K562 (cell line): ENCODE measurements at regions not wholly inside any gene's neighbourhood (a gene's known extent, or its start where the extent isn't known, plus 50 kb on each side); places are given as distances from the start of the nearest gene placed in this dataset.

Experiments
- ATAC-seq: fragments of 200-7000 bp; cut with Tn5 transposase; 3 replicates; pipeline ENCODE4 v1.9.1; 2020; ENCODE audit warnings: moderate library complexity
- BruUV-seq: library from RNA; stranded (reverse); fragments of 400-500 nt; replicated peaks from 2 replicates; lab custom pipeline; 2021; lab: Mats Ljungman, UMichigan
- CTCF ChIA-PET: fragments of 300-600 bp; formaldehyde crosslinking; extraction: SDS; loops from one replicate; lab custom pipeline; 2021; ENCODE audit warnings: low intra/inter-chr PET ratio; lab: Yijun Ruan, JAX
- POLR2A ChIA-PET: fragments of 300-600, 350-650 bp; sonication (Branson Sonifier 250); formaldehyde crosslinking; extraction: SDS; loops from one replicate; lab custom pipeline; 2021; ENCODE audit warnings: antibody characterized with exemption, inconsistent platforms; lab: Yijun Ruan, JAX
- DNase-seq, 4 experiments: peaks; one replicate each; pipeline versions ENCODE4 v3.0.0 to v3.0.0-alpha.2; 2011 to 2018; ENCODE audit warnings: low spot score in 3 of 4, mixed read lengths in 3 of 4; ENCODE audit errors: extremely low read depth in 1 of 4
- FAIRE-seq: peaks from 2 replicates; lab custom pipeline; 2011; peaks lifted over from hg19 to GRCh38; lab: Jason Lieb, UNC
- H2AFZ ChIP-seq: 2 replicates; pipeline ENCODE4 v1.6.0; 2011; ENCODE audit warnings: low read depth, low read length, control low read depth, inconsistent platforms
- H3K27ac ChIP-seq: fragments of 200-600 bp; 3 replicates; pipeline ENCODE4 v1.8.0; 2011; ENCODE audit warnings: low read depth, mild to moderate bottlenecking, control low read depth, inconsistent platforms, low read length, moderate library complexity, mixed read lengths; ENCODE audit errors: extremely low read depth
- H3K27me3 ChIP-seq, 2 experiments: fragments of 300-600 bp in 1 of 2; 2 replicates in 1 of 2; 3 replicates in 1 of 2; pipeline versions ENCODE4 v1.6.0 to v1.8.0; 2011; ENCODE audit warnings: inconsistent platforms in 2 of 2, low read length in 2 of 2, mild to moderate bottlenecking in 1 of 2, mixed read lengths in 1 of 2, moderate library complexity in 1 of 2; ENCODE audit not compliant: control insufficient read depth in 2 of 2, insufficient read depth in 2 of 2
- H3K36me3 ChIP-seq: fragments of 300-600 bp; 3 replicates; pipeline ENCODE4 v1.8.0; 2011; ENCODE audit warnings: mild to moderate bottlenecking, low read length, inconsistent platforms; ENCODE audit not compliant: control insufficient read depth, insufficient read depth
- H3K4me1 ChIP-seq, 2 experiments: fragments of 200-600 bp in 1 of 2; replicated peaks in 1 of 2; 2 replicates in 1 of 2; 3 replicates in 1 of 2; pipeline versions ENCODE4 v1.5.1 to v1.8.0; 2011; ENCODE audit warnings: inconsistent platforms in 2 of 2, low read length in 2 of 2, mild to moderate bottlenecking in 1 of 2, mixed read lengths in 1 of 2, moderate library complexity in 1 of 2; ENCODE audit not compliant: control insufficient read depth in 2 of 2, insufficient read depth in 2 of 2
- H3K4me2 ChIP-seq: 2 replicates; pipeline ENCODE4 v1.6.1; 2011; ENCODE audit warnings: low read length, control low read depth, inconsistent platforms, mixed read lengths; ENCODE audit not compliant: insufficient read depth
- H3K4me3 ChIP-seq: fragments of 200-600 bp; sonication (generic), shearing (Covaris generic); 2 replicates; pipeline ENCODE4 v1.5.1; 2016; ENCODE audit warnings: control low read depth, inconsistent platforms
- H3K79me2 ChIP-seq: fragments of 200-600 bp; 3 replicates; pipeline ENCODE4 v1.8.0; 2011; ENCODE audit warnings: low read length, inconsistent platforms; ENCODE audit not compliant: control insufficient read depth, insufficient read depth
- H3K9ac ChIP-seq, 2 experiments: 2 replicates each; pipeline versions ENCODE4 v1.6.0 to v1.6.1; 2011; ENCODE audit warnings: low read depth in 2 of 2, low read length in 2 of 2, control low read depth in 1 of 2, inconsistent platforms in 1 of 2, mild to moderate bottlenecking in 1 of 2, mixed read lengths in 1 of 2; ENCODE audit not compliant: insufficient read depth in 1 of 2
- H3K9me1 ChIP-seq: one replicate; pipeline ENCODE4 v1.6.0; 2011; ENCODE audit warnings: inconsistent platforms, mild to moderate bottlenecking, low read length, moderate library complexity; ENCODE audit not compliant: control insufficient read depth, insufficient read depth
- H3K9me3 ChIP-seq: replicated peaks from 2 replicates; pipeline ENCODE4 v1.5.1; 2011; ENCODE audit warnings: low read depth, low read length, inconsistent platforms; ENCODE audit not compliant: control insufficient read depth, insufficient read depth
- H4K20me1 ChIP-seq: replicated peaks from 2 replicates; pipeline ENCODE4 v1.6.1; 2011; ENCODE audit warnings: low read length, inconsistent platforms, mixed read lengths; ENCODE audit not compliant: control insufficient read depth, insufficient read depth
- BMI1 ChIP-seq: fragments of 150-350 bp; IDR thresholded peaks from 2 replicates; pipeline ENCODE4 v1.6.1; 2014; ENCODE audit warnings: low read length
- CHAMP1 ChIP-seq: fragments of 450-650 bp; IDR thresholded peaks from 2 replicates; pipeline ENCODE4 v1.6.1; 2016; ENCODE audit warnings: mild to moderate bottlenecking
- CREM ChIP-seq: IDR thresholded peaks from 2 replicates; pipeline ENCODE4 v1.6.1; 2014; ENCODE audit warnings: antibody characterized with exemption, low read depth
- GTF2E2 ChIP-seq: fragments of 200-800 bp; sonication (Bioruptor generic); IDR thresholded peaks from 2 replicates; pipeline ENCODE4 v1.6.1; 2016; ENCODE audit warnings: missing genetic modification characterization, missing compliant biosample characterization
- HCFC1 ChIP-seq: IDR thresholded peaks from 2 replicates; pipeline ENCODE4 v1.6.1; 2012; ENCODE audit warnings: low read depth, low read length, improper control_type of control experiment
- KLF10 ChIP-seq: fragments of 250-450 bp; sonication (Bioruptor Pico); IDR thresholded peaks from 2 replicates; pipeline ENCODE4 v1.6.1; 2021; ENCODE audit warnings: matching md5 sums
- NFE2L1 ChIP-seq: fragments of 450-650 bp; IDR thresholded peaks from 2 replicates; pipeline ENCODE4 v1.6.1; 2016; ENCODE audit warnings: missing genetic modification characterization, low read depth, mild to moderate bottlenecking, missing compliant biosample characterization, moderate library complexity, borderline replicate concordance
- PBX2 ChIP-seq, 2 experiments: IDR thresholded peaks in 1 of 2; conservative IDR thresholded peaks in 1 of 2; 2 replicates each; pipeline ENCODE4 v1.6.1; 2016; ENCODE audit warnings: low read depth in 2 of 2, mild to moderate bottlenecking in 1 of 2, missing compliant biosample characterization in 1 of 2, missing genetic modification characterization in 1 of 2, moderate library complexity in 1 of 2
- TAF15 ChIP-seq: fragments of 200-400 bp; formaldehyde crosslinking; IDR thresholded peaks from 2 replicates; pipeline ENCODE4 v1.6.1; 2017; ENCODE audit warnings: mild to moderate bottlenecking, low read depth, low read length, moderate library complexity
- ZKSCAN3 ChIP-seq: fragments of 250-450 bp; sonication (Bioruptor Pico); IDR thresholded peaks from 2 replicates; pipeline ENCODE4 v1.4.0; 2020
- ZNF3 ChIP-seq: fragments of 250-450 bp; sonication (Bioruptor Pico); IDR thresholded peaks from 2 replicates; pipeline ENCODE4 v1.5.0; 2021; ENCODE audit warnings: mild to moderate bottlenecking, moderate library complexity
- WGBS: fragments of 100-300 bp; shearing (Covaris generic); methylation state at CpG from one replicate; pipeline ENCODE4 v1.1.6; 2016; ENCODE audit warnings: low coverage, mixed read lengths; ENCODE audit not compliant: insufficient coverage; ENCODE audit errors: missing lambda C conversion rate; 5-methylcytosine and 5-hydroxymethylcytosine counted together
- in situ Hi-C: fragments of 300-500 bp; cut with MboI; formaldehyde crosslinking; loops from 4 replicates; pipeline ENCODE4 v1.15.0; 2018; ENCODE audit warnings: inconsistent platforms, mixed read lengths
- intact Hi-C: fragments of 100-400 bp; cut with micrococcal nuclease; formaldehyde crosslinking; loops from 2 replicates; pipeline ENCODE4 v1.14.2; 2022

- Histone ChIP-seq H3K9ac (no peak overlapping the region), H3K27me3 (no peaks in the 10 kb centered on the region)
- no peak for TF ChIP-seq CREM
- no peak for TF ChIP-seq NFE2L1
- TF ChIP-seq BMI1: no peak
- no peak for TF ChIP-seq PBX2 (CRISPR knock-in tag; IDR thresholded peaks at IDR 0.05; ENCODE audit: low read depth)
- TF ChIP-seq PBX2 (tag; conservative IDR thresholded peaks at IDR 0.05; ENCODE audit: low read depth): no peak
- no peak for TF ChIP-seq ZNF3 (CRISPR knock-in tag)
- TF ChIP-seq KLF10: no peak
- TF ChIP-seq HCFC1: no peak
- no peak for TF ChIP-seq GTF2E2 (tag)
- TF ChIP-seq ZKSCAN3 (CRISPR knock-in tag): no peak
- TF ChIP-seq TAF15: no peak
- TF ChIP-seq CHAMP1: no peak
- TF ChIP-seq, all 486 proteins: peak for 0
- Histone ChIP-seq H3K4me1 (no peaks in the 10 kb centered on the region), H3K79me2 (no peaks in the 10 kb centered on the region), H3K4me3 (no peak overlapping the region), H3K36me3 (no peaks in the 10 kb centered on the region), H3K4me2 (no peak overlapping the region), H3K9me1 (no peaks in the 10 kb centered on the region), H2AFZ (no peak overlapping the region), H3K9me3 (no peaks in the 10 kb centered on the region; the same call in 1 of the 2 replicates), H3K27ac (no peak overlapping the region), H4K20me1 (no peaks in the 10 kb centered on the region)
- 5% methylated on average over 2 of the region's 2 CpGs for WGBS
- FAIRE-seq (no peak), ATAC-seq (no peak), DNase-seq (no peak)
- in situ Hi-C loops (no loop called here), intact Hi-C loops (no loop called here)
- POLR2A ChIA-PET: no interaction called here
- no TSS peak for BruUV-seq
- CTCF ChIA-PET: no interaction called here
Observed at GRCh38 chr14:54147282-54147681, 190.7 kb upstream of the BMP4 start.
